ENCODE measurements at regions not wholly inside any gene's neighbourhood (a gene's known extent, or its start where the extent isn't known, plus 50 kb on each side); places are given as distances from the start of the nearest gene placed in this dataset.

DNA sequence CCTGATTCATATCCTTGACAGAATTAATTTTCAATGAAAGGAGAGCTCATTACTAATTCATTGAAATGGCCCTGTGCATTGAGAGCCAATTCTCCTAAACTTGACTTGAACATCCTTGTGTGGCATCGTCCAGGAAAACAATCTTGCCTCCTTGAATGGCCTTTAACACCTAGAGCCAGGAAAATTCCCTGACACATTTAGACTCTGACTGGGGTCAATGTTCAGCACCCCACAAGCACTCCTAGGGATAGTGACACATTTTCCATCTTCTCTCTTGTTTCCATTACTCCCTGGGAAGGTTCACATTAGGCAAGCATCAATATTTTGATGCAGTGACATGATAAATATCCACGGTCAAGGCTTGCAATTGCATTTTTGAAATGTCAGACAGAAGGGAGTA is 218.9 kb downstream of the LACC1 start:
- no peak for DNase-seq (ENCODE audit: low read depth)

DNA sequence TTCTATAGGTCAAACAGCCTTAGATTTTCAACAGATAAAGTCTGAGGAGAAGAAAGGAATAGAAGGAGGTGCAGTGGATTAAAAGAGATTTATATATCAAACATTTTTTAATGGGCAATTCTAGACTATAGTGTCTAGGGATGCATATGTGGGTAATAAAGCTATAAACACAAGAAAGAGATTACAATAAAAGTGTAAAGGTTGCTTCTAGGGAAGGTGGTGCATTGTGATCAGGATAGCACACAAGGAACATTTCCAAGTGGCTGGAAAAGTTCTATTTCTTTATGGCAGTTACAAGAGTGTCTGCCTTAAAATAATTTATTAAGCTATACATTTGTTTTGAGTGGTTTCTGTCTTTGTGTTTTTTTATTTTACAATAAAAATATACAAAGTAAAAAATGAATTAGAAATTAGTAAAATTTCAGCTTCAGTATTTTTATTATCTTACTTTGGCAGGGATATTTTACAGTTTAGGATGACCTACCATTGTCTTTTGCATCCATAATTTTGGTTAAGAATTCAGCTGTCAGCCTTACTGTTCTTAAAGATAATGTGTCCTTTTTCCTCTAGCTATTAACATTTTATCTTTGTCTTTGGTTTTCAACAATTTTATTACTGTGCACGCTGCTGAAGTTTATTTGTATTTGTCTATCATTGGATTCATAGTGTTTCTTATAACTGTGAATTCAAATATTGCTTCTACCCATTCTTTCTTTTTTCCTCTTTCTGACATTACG is 221.8 kb downstream of the LACC1 start:
- no peak for DNase-seq (ENCODE audit: low read depth)

DNA sequence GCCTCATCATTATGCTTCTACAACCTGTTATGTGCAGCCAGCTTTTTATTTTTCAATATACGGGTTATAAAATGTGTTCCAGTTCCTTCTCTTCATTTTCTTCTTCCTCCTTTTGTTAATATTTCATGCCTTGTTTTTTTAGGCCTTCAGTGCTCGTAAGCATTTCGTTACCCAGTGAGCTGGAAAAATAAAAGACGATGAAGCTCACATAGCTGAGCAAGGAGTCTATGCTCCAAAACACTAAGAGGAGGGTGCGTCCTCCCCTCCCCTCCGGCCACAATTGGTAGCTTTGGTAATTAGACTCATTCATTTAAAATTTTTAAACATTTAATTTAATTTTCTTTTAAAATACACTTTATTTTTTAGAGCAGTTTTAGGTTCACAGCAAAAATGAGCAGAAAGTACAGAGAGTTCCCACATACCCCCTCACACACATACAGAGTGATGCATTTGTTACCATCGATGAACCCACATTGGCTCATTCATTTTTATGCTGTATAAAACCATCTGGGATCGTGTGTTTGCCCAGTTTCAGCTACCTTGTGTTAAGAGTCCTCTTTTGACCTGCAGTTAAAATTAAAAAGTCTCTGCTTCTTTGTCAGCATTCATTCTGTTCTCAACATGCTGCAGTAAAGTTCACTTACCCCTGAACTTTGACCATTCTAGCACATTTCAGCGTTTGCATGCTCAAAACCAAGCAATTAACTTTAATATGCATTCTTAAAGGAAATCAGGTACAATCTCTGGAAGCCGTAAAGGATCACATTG is 223.9 kb downstream of the LACC1 start:
- no peak for DNase-seq (ENCODE audit: low read depth)

DNA sequence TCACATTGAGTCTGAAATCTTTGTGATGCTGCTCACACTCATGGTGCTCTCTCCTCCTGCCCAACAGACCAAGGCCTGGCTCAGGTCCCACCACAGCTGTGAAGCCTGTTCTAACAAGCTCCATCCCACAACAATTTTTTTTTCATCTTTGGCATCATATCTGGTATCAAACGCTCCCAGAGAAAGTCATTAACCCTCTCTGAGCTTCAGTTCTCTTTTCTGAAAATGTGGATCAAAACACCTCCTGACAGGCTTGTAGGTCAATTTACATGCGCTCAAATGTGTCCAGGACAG is 224.4 kb downstream of the LACC1 start:
- no peak for DNase-seq (ENCODE audit: low read depth)

DNA sequence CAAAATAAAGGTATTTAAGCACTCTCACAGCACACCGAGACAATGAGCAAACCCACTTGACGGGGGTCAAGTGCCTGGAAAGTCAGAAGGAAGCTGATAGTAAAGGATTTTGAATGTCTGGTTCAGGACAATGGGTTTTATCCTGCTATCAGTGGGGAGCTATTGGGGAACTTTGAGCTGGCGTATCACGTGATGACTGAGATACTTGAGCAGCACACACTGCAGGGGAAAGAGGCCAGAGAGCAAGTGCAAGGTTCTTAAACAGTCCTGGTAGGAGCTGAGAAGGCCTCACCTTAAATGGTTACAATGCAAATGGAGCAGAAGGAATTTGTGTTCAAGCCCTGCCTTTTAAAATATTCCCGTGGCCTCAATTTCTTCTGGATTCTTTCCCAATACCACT is 225.3 kb downstream of the LACC1 start:
- DNase-seq (ENCODE audit: low read depth), result no peak

DNA sequence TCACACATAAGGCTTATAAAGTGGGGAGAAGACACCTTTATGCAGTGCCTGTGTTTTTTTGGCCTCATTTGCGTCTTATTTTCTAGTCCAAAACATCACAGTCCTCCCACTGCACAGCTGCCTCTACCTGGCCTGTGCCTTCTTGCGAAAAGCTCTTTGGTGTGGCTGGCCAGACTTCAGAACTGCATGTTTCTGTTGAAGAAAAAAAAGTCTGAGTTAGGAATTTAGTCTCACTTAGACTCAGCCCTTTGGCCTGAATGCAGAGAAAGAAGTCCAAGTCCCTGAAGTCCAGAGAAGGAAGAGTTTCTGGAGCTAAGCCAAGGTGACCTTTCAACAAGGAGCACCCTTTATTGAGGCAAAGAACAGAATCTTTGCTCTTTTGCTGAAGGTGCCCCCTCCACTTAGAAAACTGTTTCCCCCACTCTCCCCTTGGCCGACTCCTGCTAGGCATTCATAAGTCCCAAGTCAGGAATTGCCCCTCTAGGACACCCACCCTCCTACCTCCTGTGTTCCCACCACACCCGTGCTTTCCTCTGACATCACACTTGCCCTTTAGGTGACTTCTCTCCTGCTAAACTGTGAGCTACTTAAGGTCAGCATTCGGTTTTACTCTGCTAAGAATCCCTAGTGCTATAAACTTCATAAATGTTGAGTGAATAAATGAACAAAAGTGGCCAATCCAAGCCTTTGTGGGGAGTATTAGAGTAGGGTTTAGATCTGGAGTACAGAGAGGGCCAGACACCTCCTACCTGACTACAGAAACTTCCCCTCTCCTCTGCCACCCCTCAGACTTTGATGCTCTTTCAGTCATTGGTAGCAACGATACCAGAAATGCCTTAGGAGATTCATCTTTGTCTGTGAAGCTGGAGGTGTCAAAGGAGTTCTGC is 226.8 kb downstream of the LACC1 start:
- no peak for DNase-seq (ENCODE audit: low read depth)

DNA sequence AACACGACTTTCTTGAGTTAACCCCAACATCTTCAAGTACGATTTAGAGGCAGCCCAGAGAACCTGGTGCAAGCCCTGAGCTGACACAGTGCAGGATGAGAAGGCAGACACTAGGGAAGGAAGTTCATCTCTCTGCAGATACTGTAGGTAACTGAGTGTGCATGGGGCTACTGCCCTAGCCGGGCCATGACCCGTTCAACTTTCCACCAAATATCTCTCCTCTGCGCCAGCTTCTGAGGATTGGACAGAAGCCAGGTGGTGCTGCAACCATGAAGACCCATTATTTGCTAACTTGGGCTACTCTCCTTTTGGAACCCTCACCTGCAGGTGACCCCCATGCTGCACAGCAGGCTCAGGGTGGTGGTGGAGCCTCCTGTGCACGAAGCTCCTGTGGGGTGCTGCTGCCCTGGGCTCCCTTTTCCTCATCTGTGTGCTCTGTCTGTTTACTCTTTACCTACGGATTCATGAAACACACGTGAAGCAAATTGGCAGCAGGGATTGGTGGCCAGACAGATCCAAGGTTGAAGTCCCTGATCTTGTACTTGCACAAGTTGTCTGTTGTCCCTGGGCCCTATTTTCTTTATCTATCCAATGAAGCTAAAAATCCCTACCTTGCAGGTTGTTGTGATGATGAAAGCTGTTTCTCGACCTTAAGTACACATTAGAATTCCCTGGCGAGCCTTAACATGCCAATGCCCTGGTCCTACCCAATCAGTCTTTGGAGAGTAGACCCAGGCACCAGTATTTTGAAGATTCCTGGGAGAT is 227.8 kb downstream of the LACC1 start:
- DNase-seq (ENCODE audit: low read depth), result no peak

DNA sequence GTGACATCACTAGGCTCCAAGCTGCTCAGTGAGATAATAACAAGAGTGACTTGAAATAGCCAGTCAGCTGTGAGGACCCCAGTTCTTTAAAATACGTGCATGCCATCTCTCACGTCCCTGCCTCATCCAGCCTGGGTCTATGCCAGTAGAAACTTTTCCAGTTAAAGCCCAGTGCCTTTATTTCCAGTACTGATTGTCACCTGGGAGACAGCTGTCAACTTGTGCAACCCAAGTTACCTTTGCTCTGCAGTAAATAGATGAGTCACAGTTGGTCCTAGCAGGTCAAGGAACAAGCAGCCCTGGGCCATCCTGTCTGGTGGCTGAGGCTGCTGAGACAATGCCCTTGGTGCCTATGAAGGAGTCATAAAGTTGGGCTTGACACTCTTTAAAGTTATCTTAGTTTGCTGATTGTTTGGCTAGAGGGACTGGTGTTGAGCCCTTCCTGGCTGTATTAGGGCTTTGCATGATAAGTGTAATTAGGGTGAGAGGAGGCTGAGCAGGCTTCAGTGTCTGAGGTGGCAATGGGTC is 228.7 kb downstream of the LACC1 start:
- DNase-seq (ENCODE audit: low read depth), result no peak

DNA sequence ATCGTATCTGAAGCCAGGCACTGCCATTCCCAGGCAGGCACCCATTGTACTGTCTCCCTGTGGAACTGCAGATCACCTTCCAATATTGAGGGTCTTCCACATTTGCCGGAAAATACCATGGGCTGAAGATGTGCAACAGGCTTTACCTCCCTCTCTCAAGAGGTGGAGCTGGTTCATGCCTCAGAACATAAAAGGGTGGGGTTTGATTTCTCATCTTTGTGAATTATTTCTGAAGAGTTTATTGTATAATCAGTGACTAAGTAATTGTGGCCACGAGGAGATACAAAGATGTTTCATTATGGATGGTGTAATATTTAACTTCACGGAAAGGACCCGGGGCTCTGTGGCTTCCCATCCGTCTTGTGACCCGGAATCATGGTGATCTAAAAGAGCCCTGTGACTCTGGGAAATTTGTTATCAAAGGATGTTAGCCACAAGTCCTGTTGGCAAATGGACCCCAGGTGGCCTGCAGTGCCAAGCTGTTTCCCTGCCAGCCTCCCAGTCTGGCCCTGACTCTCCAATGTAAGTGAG is 230.5 kb downstream of the LACC1 start:
- DNase-seq (ENCODE audit: low read depth), result no peak

DNA sequence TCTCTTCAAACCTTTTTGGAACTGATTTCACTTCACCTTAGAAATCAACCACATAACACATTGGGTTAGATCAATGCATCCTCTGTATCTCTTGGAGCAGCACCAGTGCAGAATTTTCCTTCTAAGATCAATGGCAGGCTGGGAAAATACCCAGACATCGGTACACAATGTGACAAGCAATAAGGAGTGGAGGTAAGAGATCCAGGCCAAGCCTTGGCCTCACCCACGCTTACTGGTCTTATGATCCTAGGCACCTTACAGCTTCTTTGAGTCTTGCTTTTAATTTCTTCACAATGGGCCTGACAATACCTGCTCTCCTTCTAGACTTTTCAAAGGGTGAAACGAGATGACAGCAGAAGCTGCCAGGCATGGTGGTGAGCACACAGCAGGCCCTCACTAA is 232.0 kb downstream of the LACC1 start:
- no peak for DNase-seq (ENCODE audit: low read depth)

DNA sequence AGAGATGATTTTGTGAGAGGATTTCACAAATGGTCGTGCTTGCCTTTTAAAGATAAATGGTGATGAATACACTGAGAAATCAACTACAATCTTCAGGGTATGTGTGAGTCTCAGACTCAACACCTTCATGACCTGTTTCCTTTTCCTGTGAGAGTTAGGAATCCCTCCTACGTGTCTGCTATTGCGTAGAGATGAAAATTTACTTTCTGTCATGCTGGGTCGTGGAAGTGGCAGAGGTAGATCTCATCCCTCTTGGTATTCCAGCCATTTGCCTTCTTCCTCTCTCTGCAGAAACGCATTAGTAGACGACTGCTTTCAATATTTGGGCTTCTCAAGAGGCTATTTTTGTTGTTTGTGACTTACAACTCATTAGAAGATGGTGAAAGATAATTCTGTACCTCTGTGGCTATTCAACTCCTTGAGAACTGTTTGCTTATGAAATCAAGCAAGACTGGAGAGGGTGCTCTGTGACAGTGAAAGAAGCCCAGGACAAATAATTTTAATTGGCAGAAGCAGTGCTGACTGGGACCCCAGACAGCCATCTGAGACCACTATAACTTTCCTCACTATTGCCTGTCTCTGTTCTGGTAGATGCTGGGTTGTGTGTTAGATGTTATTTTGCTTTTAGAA is 233.1 kb downstream of the LACC1 start:
- DNase-seq (ENCODE audit: low read depth), result no peak

DNA sequence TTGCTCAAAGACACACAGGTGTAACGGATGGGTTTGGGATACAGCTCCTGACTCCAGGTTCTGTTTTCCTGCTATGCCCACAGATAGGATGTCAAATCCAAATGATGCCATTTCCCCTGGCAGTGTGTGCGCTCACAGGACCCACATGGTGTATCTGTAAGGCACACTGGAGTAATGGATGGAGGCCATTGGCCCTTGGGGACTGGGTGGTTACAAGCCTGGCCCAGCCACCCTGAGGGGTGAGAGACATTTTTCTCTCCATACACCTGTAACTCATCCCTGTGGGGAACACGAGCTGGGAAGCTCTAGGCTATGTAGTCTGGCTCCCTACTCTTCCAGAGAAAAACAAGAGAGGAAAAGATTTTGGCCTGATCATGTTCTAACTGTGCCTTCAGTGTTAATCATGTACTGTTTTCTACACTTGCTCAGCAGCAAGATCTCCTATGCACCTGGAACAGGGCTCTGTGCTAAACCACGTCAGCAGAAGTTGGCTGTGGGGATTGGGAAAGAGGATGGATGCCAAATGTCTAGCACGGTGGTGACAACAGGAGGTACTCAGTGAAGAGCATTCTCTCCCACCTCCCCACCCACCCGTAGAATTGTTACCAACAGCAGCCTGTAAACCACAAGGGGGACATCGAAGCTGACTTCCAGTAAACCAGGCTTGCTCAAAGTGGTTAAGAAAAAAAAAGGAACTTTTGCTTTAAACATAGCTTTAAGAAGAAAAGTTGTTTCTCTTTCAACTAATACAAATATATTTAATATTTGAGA is 237.0 kb downstream of the LACC1 start:
- no peak for DNase-seq (ENCODE audit: low read depth)

DNA sequence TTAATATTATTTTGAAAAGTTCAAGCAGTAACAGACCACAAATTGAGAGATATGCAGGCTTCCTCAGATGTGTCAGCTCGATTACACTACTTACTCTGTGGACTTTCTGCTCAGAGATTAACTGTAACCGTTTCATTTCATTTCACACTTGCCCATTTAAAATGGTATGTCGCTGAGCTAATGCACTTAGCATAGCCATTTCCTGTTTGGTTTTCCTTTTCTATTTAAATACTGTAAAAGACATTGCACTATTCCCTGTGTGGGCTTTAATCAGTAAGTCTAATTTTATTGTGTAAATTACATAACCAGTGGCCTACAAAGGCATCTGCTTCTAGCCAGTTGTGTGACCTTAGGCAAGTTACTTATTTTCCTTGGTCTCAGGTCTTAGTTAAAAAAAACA is 237.6 kb downstream of the LACC1 start:
- no peak for DNase-seq (ENCODE audit: low read depth)

DNA sequence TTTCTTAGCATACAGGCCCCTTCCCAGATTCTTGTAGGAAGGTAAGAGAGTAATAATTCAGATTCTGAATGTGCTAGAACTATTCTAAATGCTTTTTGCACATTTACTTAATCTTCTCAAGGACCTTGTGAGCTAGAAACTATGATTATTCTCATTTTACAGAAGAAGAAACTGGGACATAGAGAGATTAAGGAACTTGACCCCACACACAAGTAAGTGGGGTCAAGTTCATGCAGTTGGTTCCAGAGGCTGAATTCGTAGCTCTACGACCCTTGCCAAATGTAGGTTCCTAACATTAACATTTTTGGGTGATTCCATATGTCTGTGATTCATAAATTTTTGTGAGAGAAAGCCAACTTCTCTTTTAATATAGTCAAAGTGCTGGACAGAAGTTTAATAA is 238.1 kb downstream of the LACC1 start:
- DNase-seq (ENCODE audit: low read depth), result no peak

DNA sequence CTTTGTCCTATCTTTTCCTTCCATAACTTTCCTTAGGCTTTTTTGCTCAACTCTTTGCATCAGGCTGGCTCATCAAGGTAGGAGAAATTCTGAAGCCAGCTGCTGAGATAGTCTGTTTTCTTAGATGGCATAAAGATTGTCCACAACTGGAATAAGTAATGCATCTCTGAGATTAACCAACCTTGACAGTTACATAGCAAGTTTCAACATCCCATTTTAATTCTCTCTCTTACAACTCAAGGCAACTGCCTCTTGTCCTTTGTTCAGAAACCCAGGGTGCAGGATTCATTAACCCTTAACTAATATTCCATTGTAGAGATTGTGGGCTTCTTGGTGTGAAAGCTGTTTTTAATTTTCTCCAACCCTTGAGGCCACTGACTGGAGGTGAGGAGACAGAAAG is 239.2 kb downstream of the LACC1 start:
- no peak for DNase-seq (ENCODE audit: low read depth)

DNA sequence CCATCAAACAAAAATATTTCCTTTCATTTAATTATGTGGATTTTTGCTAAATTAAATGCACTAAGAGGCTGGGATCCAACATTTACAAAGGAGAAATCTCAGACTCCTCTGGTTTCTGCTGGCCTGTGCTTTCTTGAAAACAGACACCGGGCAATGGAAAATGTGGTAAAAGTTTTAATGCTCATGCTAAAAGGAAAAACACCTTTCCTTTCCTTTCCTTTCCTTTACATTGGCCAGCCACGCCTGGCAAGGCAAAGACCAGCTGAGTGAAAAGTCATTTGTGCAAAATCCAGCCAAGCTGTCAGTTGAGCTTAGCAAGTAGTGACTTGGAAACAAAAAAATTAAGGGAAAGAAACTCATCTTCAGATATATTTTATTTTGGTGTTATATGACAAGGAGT is 240.3 kb downstream of the LACC1 start:
- no peak for DNase-seq (ENCODE audit: low read depth)

DNA sequence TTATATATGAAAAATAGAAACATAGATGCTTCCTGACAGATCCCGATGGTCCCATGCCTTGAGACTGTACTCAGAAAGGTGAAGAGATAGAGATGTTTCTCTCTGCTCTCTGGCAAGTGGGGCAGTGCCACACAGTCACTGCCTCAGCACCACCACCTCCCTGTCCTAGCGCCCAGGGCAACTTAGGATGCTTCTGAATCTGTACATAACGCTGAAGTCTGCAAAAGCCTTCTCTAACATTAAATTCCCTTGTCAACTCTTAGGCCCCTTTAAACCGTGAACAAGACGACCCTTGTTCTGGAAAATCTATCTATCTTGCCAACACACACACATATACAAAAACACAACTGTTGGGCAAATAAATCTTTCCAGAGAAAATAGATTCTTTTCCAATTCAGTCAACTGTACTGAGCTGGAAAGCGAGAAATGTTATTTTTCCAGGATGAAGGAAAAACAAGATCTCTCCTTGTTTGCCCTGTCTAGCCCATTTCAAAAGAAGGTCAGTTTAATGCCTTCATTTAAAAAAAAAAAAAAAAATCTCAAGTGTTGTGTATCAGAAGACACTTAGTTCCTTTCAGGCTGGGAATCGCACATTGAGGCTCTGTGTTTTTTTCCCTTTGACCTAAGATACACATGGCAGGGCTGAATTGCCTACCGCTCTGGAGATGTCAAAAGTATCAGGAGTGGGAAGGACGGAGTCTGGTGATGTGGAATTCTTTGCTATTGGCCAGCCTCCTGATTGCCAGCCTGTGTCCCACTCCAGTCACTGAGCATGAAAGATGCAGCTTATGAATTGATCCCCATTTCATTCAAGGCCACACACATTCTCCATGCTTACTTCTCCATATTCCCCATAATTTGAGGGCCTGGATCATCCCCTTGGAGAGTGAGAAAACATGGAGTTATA is 241.4 kb downstream of the LACC1 start:
- no peak for DNase-seq (ENCODE audit: low read depth)

DNA sequence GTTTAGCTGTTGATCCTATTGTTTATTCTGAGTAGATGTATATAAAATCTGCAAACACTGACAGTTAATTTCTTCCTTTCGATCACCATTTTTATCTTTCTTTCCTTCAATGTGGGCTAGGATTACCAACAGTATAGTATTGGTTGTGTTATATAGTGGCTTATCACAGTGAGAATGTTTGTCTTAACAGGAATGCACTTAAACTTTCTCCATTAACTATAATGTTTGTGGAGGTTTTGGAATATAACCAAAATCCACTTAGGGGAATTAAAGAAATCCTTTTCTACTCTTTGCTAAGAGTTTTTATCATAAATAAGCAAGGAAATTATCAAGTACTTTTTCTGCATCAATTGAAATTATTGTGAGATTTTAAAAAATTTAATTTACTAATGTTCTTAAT is 244.6 kb downstream of the LACC1 start:
- DNase-seq (ENCODE audit: low read depth), result no peak

DNA sequence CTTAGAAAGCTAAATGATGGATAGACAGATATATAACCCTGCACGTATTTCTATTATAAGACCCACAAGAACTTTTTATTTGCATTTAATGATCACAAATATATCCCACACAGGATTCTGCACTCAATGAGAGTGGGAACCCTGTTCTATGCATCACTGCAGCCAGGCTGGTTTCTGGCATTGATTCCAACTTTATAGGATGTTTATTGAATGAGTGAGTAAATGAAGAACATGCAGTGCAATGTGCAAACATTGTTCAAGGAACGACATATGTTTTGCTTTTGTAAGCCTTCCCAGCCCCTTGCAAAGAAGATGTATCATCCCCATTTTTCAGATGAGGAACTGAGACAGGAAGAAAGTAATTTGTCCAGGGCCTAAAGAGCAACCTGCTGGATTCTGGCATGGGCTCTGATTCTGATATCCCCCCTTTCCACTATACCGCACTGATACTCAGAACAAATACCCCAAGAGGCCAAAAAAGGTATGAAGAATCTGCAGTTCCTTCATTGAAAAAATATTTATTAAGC is 246.3 kb downstream of the LACC1 start:
- DNase-seq (ENCODE audit: low read depth), result no peak
